ENCODE measurements at regions not wholly inside any gene's neighbourhood (a gene's known extent, or its start where the extent isn't known, plus 50 kb on each side); places are given as distances from the start of the nearest gene placed in this dataset.

GRCh38 chr15:91380114-91380513 is 280.1 kb downstream of the SV2B start:
- TF ChIP-seq, protein P1, sequence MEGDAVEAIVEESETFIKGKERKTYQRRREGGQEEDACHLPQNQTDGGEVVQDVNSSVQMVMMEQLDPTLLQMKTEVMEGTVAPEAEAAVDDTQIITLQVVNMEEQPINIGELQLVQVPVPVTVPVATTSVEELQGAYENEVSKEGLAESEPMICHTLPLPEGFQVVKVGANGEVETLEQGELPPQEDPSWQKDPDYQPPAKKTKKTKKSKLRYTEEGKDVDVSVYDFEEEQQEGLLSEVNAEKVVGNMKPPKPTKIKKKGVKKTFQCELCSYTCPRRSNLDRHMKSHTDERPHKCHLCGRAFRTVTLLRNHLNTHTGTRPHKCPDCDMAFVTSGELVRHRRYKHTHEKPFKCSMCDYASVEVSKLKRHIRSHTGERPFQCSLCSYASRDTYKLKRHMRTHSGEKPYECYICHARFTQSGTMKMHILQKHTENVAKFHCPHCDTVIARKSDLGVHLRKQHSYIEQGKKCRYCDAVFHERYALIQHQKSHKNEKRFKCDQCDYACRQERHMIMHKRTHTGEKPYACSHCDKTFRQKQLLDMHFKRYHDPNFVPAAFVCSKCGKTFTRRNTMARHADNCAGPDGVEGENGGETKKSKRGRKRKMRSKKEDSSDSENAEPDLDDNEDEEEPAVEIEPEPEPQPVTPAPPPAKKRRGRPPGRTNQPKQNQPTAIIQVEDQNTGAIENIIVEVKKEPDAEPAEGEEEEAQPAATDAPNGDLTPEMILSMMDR (IDR thresholded peaks at IDR 0.05), result no peak
- TF ChIP-seq POLR2A (IDR thresholded peaks at IDR 0.05), result no peak

All from heart left ventricle (tissue), 13 donors.